Epidermal melanocyte (primary cell): ENCODE measurements at regions not wholly inside any gene's neighbourhood (a gene's known extent, or its start where the extent isn't known, plus 50 kb on each side); places are given as distances from the start of the nearest gene placed in this dataset.
"Not testable (repeated sequence)": the region's sequence is repeated elsewhere in the genome, so short reads cannot be mapped to it uniquely, and the experiment has no call there.

Source experiments
- DNase-seq: peaks from one replicate; pipeline ENCODE4 v3.0.0; 2011; ENCODE audit warnings: low spot score; ENCODE audit not compliant: insufficient read length

GRCh38 chr6:168827586-168827871, 386.5 kb downstream of the SMOC2 start:
- DNase-seq = no peak

GRCh38 chr6:168826726-168827585, 386.0 kb downstream of the SMOC2 start:
- no peak for DNase-seq

GRCh38 chr6:168826078-168826390, 385.1 kb downstream of the SMOC2 start:
- no peak for DNase-seq

GRCh38 chr6:168825226-168826077, 384.5 kb downstream of the SMOC2 start:
- no peak for DNase-seq

- DNase-seq = no peak
Measured at GRCh38 chr6:168823397-168824212, 382.6 kb downstream of the SMOC2 start.

GRCh38 chr6:168822376-168822775, 381.4 kb downstream of the SMOC2 start:
- DNase-seq = no peak

GRCh38 chr6:168819546-168819945, 378.6 kb downstream of the SMOC2 start:
- DNase-seq = no peak

- no peak for DNase-seq
Measured at GRCh38 chr6:168817558-168818159, 376.7 kb downstream of the SMOC2 start.

- no peak for DNase-seq
Measured at GRCh38 chr6:168815229-168815628, 374.2 kb downstream of the SMOC2 start.

- DNase-seq = no peak
Measured at GRCh38 chr6:168808232-168808631, 367.2 kb downstream of the SMOC2 start.

GRCh38 chr6:168804331-168804730, 363.3 kb downstream of the SMOC2 start:
- no peak for DNase-seq

GRCh38 chr6:168803874-168804273, 362.9 kb downstream of the SMOC2 start:
- DNase-seq = no peak

GRCh38 chr6:168799067-168799466, 358.1 kb downstream of the SMOC2 start:
- DNase-seq = no peak

GRCh38 chr6:168796106-168796505, 355.1 kb downstream of the SMOC2 start:
- no peak for DNase-seq

- DNase-seq = not testable (repeated sequence)
Measured at GRCh38 chr6:168795611-168796010, 354.6 kb downstream of the SMOC2 start.

- DNase-seq = no peak
Measured at GRCh38 chr6:168794491-168794890, 353.5 kb downstream of the SMOC2 start.

GRCh38 chr6:168793649-168794048, 352.7 kb downstream of the SMOC2 start:
- no peak for DNase-seq

GRCh38 chr6:168791917-168792316, 350.9 kb downstream of the SMOC2 start:
- DNase-seq = no peak

- no peak for DNase-seq
Measured at GRCh38 chr6:168789699-168790098, 348.7 kb downstream of the SMOC2 start.

- DNase-seq = no peak
Measured at GRCh38 chr6:168785720-168786511, 344.9 kb downstream of the SMOC2 start.

GRCh38 chr6:168784426-168784825, 343.4 kb downstream of the SMOC2 start:
- no peak for DNase-seq
